ENCODE measurements at regions not wholly inside any gene's neighbourhood (a gene's known extent, or its start where the extent isn't known, plus 50 kb on each side); places are given as distances from the start of the nearest gene placed in this dataset.

GRCh38 chr11:13207665-13208594, 69.7 kb upstream of the BMAL1 start:
- no peak for TF ChIP-seq POLR2AphosphoS5 (IDR thresholded peaks at IDR 0.05; ENCODE audit: low read depth, low read length)
- TF ChIP-seq REST (IDR thresholded peaks at IDR 0.05; ENCODE audit: insufficient read depth in 1 of 2, low read depth in 2 of 2, low read length in 2 of 2) = no peak
- TF ChIP-seq TAF1 (IDR thresholded peaks at IDR 0.05; ENCODE audit: borderline replicate concordance, insufficient read depth, low read length) = no peak
- TF ChIP-seq SIN3A (IDR thresholded peaks at IDR 0.05; ENCODE audit: borderline replicate concordance, insufficient read depth, low read length) = 0 out of 2 replicates have a peak, but pooled peaks have one; percentile 13
- no peak for TF ChIP-seq FOXP2 (optimal IDR thresholded peaks at IDR 0.05; ENCODE audit: borderline replicate concordance, extremely low read depth, extremely low read length, insufficient read depth)
